WTC11 (cell line): ENCODE measurements at regions not wholly inside any gene's neighbourhood (a gene's known extent, or its start where the extent isn't known, plus 50 kb on each side); places are given as distances from the start of the nearest gene placed in this dataset.

Experiments
- ATAC-seq: fragments of 200-7000 bp; cut with Tn5 transposase; 2 replicates; pipeline ENCODE4 v1.10.0; 2021; ENCODE audit warnings: mild to moderate bottlenecking, moderate library complexity
- CTCF ChIA-PET: fragments of 300-600 bp; sonication (Branson Sonifier 250); formaldehyde crosslinking; loops from one replicate; lab custom pipeline; 2021; ENCODE audit warnings: antibody characterized with exemption; lab: Charles Lee
- POLR2A ChIA-PET: fragments of 350-600 bp; sonication (Branson Sonifier 250); formaldehyde crosslinking; loops from one replicate; lab custom pipeline; 2021; ENCODE audit warnings: antibody characterized with exemption; lab: Charles Lee
- DNase-seq: peaks from one replicate; pipeline ENCODE4 v3.0.0; 2021; ENCODE audit warnings: low spot score
- H3K27ac Mint-ChIP-seq: 2 replicates; pipeline ENCODE4 v1.8.0; 2021; ENCODE audit warnings: mixed read lengths
- H3K27me3 Mint-ChIP-seq: 2 replicates; pipeline ENCODE4 v1.8.0; 2021; ENCODE audit warnings: low read depth, mild to moderate bottlenecking, moderate library complexity, mixed read lengths
- H3K36me3 Mint-ChIP-seq: 2 replicates; pipeline ENCODE4 v1.8.0; 2021; ENCODE audit warnings: mixed read lengths
- H3K4me1 Mint-ChIP-seq: 2 replicates; pipeline ENCODE4 v1.8.0; 2022; ENCODE audit warnings: mixed read lengths
- H3K4me3 Mint-ChIP-seq: 2 replicates; pipeline ENCODE4 v1.8.0; 2021; ENCODE audit warnings: mild to moderate bottlenecking, moderate library complexity, mixed read lengths
- H3K9me3 Mint-ChIP-seq: 2 replicates; pipeline ENCODE4 v1.8.0; 2021; ENCODE audit warnings: mixed read lengths
- AFF4 ChIP-seq: sonication (generic); formaldehyde crosslinking; IDR thresholded peaks from 2 replicates; pipeline ENCODE4 v1.8.1; 2023; ENCODE audit warnings: mild to moderate bottlenecking, missing genetic modification reagents, borderline replicate concordance
- ATF1 ChIP-seq: sonication (generic); formaldehyde crosslinking; IDR thresholded peaks from 2 replicates; pipeline ENCODE4 v1.8.1; 2023; ENCODE audit warnings: mild to moderate bottlenecking, moderate library complexity, missing genetic modification reagents
- ESRRA ChIP-seq: sonication (generic); formaldehyde crosslinking; IDR thresholded peaks from 2 replicates; pipeline ENCODE4 v1.8.1; 2022; ENCODE audit warnings: mild to moderate bottlenecking, missing genetic modification reagents, borderline replicate concordance
- JUN ChIP-seq: sonication (generic); formaldehyde crosslinking; IDR thresholded peaks from 2 replicates; pipeline ENCODE4 v1.8.0; 2023; ENCODE audit warnings: mild to moderate bottlenecking, missing genetic modification reagents
- NFATC4 ChIP-seq: fragments of 250-450 bp; sonication (Bioruptor Pico); IDR thresholded peaks from 2 replicates; pipeline ENCODE4 v1.9.0; 2021; ENCODE audit warnings: mild to moderate bottlenecking
- PREB ChIP-seq: sonication (generic); formaldehyde crosslinking; IDR thresholded peaks from 2 replicates; pipeline ENCODE4 v1.8.1; 2022; ENCODE audit warnings: mild to moderate bottlenecking, missing genetic modification reagents, moderate library complexity, borderline replicate concordance
- USF2 ChIP-seq: sonication (generic); formaldehyde crosslinking; IDR thresholded peaks from 2 replicates; pipeline ENCODE4 v1.8.1; 2023; ENCODE audit warnings: mild to moderate bottlenecking, missing genetic modification reagents, moderate library complexity
- ZNF138 ChIP-seq: sonication (generic); formaldehyde crosslinking; conservative IDR thresholded peaks from 2 replicates; pipeline ENCODE4 v1.8.1; 2022; ENCODE audit warnings: mild to moderate bottlenecking, moderate library complexity, missing genetic modification reagents
- ZNF281 ChIP-seq: sonication (generic); formaldehyde crosslinking; IDR thresholded peaks from 2 replicates; pipeline ENCODE4 v1.8.0; 2023; ENCODE audit warnings: mild to moderate bottlenecking, missing genetic modification reagents
- ZNF512 ChIP-seq: sonication (generic); formaldehyde crosslinking; IDR thresholded peaks from 2 replicates; pipeline ENCODE4 v1.8.1; 2022; ENCODE audit warnings: missing genetic modification reagents, borderline replicate concordance
- TF ChIP-seq, protein P1 (sequence below): sonication (generic); formaldehyde crosslinking; IDR thresholded peaks from 2 replicates; pipeline ENCODE4 v1.8.1; 2022; ENCODE audit warnings: low read depth, mild to moderate bottlenecking, moderate library complexity, missing genetic modification reagents, borderline replicate concordance
- TF ChIP-seq, protein P2 (sequence below): fragments of 250-450 bp; sonication (Bioruptor Pico); IDR thresholded peaks from 2 replicates; pipeline ENCODE4 v1.8.0; 2021; ENCODE audit warnings: mild to moderate bottlenecking
- TF ChIP-seq, protein P3 (sequence below): sonication (generic); formaldehyde crosslinking; IDR thresholded peaks from 2 replicates; pipeline ENCODE4 v1.8.0; 2022; ENCODE audit warnings: mild to moderate bottlenecking, missing genetic modification reagents

DNA sequence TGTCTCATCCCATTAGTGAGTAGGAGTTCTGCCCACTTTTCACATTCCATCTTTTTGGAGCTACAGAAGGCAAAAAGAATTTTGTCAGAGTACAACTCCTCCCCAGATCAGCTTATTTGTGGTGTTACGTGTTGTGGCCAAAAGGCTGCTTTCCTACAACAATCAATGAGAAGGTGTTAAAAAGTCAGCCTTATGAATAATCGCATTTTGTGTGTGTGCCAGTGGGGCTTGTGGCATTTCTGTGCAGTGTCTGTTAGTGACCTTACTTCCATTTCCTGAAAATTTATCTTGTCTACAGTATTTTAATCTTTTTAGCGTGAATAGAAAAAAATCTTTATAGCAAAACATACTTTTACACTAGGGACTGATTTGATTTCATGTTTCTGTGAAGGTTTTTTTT lies 458.3 kb upstream of the LCORL start (continued):
- TF ChIP-seq ZNF281 (CRISPR knock-in tag), result no peak
- no peak for TF ChIP-seq USF2 (CRISPR knock-in tag)
- TF ChIP-seq, protein P1, sequence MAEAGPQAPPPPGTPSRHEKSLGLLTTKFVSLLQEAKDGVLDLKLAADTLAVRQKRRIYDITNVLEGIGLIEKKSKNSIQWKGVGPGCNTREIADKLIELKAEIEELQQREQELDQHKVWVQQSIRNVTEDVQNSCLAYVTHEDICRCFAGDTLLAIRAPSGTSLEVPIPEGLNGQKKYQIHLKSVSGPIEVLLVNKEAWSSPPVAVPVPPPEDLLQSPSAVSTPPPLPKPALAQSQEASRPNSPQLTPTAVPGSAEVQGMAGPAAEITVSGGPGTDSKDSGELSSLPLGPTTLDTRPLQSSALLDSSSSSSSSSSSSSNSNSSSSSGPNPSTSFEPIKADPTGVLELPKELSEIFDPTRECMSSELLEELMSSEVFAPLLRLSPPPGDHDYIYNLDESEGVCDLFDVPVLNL (CRISPR knock-in tag), result no peak
- TF ChIP-seq NFATC4 (CRISPR knock-in tag), result no peak
- no peak for TF ChIP-seq ESRRA (CRISPR knock-in tag)
- TF ChIP-seq JUN (CRISPR knock-in tag), result no peak

DNA sequence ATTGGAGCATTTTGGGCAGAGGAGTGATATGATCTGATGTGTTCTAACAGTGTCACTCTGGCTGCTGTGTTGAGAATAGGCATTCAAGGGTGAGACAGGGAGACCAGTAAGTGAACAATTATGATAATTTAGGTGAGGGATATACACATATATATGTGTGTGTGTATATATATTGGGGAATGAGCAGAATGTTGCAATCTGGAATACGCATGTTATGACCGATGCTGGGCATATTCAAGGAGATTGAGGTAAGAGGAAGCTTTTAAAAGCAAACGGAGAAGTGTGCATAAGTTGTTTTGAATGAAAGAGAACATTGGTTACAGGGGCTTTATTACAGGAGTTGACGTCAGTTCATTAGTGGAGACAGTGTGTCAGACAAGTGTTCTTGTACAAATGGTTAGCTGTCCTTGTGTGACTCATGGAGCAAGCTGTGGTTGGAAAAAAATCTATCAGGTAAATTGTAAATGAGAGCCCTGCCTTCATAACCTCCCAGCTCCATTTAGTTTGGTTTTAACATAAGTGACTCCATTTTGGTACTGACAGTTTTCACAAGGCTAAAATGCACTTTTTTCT lies 442.5 kb upstream of the LCORL start:
- ATAC-seq, result no peak
- H3K9me3 Mint-ChIP-seq, result 0 out of 2 replicates have a peak, but pooled peaks cover 9% of the 10 kb centered on the region
- CTCF ChIA-PET, result no interaction called here

More for the DNA sequence above, 442.5 kb upstream of the LCORL start:
- no peaks in the 10 kb centered on the region for H3K36me3 Mint-ChIP-seq
- DNase-seq, result no peak
- POLR2A ChIA-PET, result no interaction called here
- H3K4me3 Mint-ChIP-seq, result no peak overlapping the region
- no peak overlapping the region for H3K27ac Mint-ChIP-seq
- no peaks in the 10 kb centered on the region for H3K4me1 Mint-ChIP-seq
- no peaks in the 10 kb centered on the region for H3K27me3 Mint-ChIP-seq
- TF ChIP-seq, protein P2, sequence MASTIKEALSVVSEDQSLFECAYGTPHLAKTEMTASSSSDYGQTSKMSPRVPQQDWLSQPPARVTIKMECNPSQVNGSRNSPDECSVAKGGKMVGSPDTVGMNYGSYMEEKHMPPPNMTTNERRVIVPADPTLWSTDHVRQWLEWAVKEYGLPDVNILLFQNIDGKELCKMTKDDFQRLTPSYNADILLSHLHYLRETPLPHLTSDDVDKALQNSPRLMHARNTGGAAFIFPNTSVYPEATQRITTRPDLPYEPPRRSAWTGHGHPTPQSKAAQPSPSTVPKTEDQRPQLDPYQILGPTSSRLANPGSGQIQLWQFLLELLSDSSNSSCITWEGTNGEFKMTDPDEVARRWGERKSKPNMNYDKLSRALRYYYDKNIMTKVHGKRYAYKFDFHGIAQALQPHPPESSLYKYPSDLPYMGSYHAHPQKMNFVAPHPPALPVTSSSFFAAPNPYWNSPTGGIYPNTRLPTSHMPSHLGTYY (CRISPR knock-in tag), result no peak
- TF ChIP-seq, protein P3, sequence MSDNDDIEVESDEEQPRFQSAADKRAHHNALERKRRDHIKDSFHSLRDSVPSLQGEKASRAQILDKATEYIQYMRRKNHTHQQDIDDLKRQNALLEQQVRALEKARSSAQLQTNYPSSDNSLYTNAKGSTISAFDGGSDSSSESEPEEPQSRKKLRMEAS (CRISPR knock-in tag), result no peak
- TF ChIP-seq NFATC4 (CRISPR knock-in tag) (no peak), PREB (CRISPR knock-in tag) (no peak), ZNF512 (CRISPR knock-in tag) (no peak), ATF1 (CRISPR knock-in tag) (no peak), ZNF138 (CRISPR knock-in tag) (no peak), AFF4 (CRISPR knock-in tag) (no peak)
